ENCODE measurements at regions not wholly inside any gene's neighbourhood (a gene's known extent, or its start where the extent isn't known, plus 50 kb on each side); places are given as distances from the start of the nearest gene placed in this dataset.

DNA sequence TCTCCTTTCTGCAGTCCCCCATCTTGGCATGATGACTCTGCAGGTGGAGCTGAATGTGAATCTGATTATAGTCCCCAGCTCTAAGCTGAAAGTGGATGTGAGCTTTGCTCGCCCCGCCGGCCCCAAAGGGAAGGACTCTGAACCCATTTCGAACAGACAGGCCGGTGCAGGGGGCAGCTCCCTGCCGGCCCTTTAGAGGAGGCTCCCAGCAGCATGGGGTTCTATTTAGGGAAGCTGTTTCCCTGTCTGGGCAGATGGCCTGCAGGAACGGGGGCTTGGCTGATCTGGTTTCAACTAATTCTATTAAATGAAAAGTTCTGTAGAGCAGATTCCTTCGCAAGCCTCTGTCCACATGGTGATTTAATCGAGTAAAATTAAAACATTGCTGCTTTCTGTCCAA, 104.8 kb upstream of the MSX1 start:
- intact Hi-C loops (cut with micrococcal nuclease; ENCODE audit: unreplicated experiment), result no loop called here
- ChIA-PET RAD21 (ENCODE audit: unreplicated experiment) (no interaction called here), CTCF (interaction anchor here (1.4 kb wide), 1 partner anchor 86 kb away, joined by 3 read pairs; no protein-coding TSS in a partner anchor), POLR2A (no interaction called here), SMC1A (ENCODE audit: uncharacterized antibody, unreplicated experiment) (no interaction called here)
- WGBS (ENCODE audit: insufficient coverage, insufficient replicate concordance, low lambda C conversion rate, missing lambda C conversion rate), result 76% methylated on average over 9 of the region's 9 CpGs
- no peaks in the 10 kb centered on the region for H3K79me2 ChIP-seq (ENCODE audit: control insufficient read depth, insufficient read depth, low read length)
- no peaks in the 10 kb centered on the region for H4K20me1 ChIP-seq (ENCODE audit: control insufficient read depth, insufficient read depth)
- DNase-seq (ENCODE audit: low read depth, low spot score) (no peak), FAIRE-seq (no peak), ATAC-seq (no peak)
- no peaks in the 10 kb centered on the region for H3K36me3 ChIP-seq (ENCODE audit: control insufficient read depth in 2 of 2, insufficient read depth in 2 of 2, low read length in 1 of 2)
- H3K27ac ChIP-seq (ENCODE audit: control insufficient read depth, insufficient read depth), result no peak overlapping the region
- peaks cover 12% of the 10 kb centered on the region for H3K4me1 ChIP-seq (ENCODE audit: control insufficient read depth, insufficient read depth, low read length)
- in situ Hi-C loops (cut with MboI), result no loop called here
- no peak overlapping the region for H2AFZ ChIP-seq (ENCODE audit: control insufficient read depth, low read depth, low read length)
- H3K9ac ChIP-seq (ENCODE audit: control insufficient read depth, insufficient read depth, low read length), result no peak overlapping the region
- no TSS peak for BruUV-seq (replicated peaks)
- H3K9me3 ChIP-seq (replicated peaks; ENCODE audit: control insufficient read depth, insufficient read depth, low read length), result no peaks in the 10 kb centered on the region
- no peak for TF ChIP-seq ZNF24 (IDR thresholded peaks at IDR 0.05)
- TF ChIP-seq, protein P1, sequence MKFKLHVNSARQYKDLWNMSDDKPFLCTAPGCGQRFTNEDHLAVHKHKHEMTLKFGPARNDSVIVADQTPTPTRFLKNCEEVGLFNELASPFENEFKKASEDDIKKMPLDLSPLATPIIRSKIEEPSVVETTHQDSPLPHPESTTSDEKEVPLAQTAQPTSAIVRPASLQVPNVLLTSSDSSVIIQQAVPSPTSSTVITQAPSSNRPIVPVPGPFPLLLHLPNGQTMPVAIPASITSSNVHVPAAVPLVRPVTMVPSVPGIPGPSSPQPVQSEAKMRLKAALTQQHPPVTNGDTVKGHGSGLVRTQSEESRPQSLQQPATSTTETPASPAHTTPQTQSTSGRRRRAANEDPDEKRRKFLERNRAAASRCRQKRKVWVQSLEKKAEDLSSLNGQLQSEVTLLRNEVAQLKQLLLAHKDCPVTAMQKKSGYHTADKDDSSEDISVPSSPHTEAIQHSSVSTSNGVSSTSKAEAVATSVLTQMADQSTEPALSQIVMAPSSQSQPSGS (IDR thresholded peaks at IDR 0.05; ENCODE audit: low read length), result no peak
- TF ChIP-seq RELA (IDR thresholded peaks at IDR 0.05; ENCODE audit: borderline replicate concordance, partially characterized antibody), result no peak
- TF ChIP-seq NFIC (IDR thresholded peaks at IDR 0.05; ENCODE audit: low read depth, low read length), result no peak
- TF ChIP-seq NFYA (IDR thresholded peaks at IDR 0.05; ENCODE audit: borderline replicate concordance, low read depth, low read length), result no peak
- no peak for TF ChIP-seq E2F4 (IDR thresholded peaks at IDR 0.05; ENCODE audit: low read depth, low read length)
- no peak for TF ChIP-seq BCLAF1 (IDR thresholded peaks at IDR 0.05)
- no peak for TF ChIP-seq ZNF274 (IDR thresholded peaks at IDR 0.05; ENCODE audit: insufficient read depth, insufficient read length)
- no peak for TF ChIP-seq ZBED1 (IDR thresholded peaks at IDR 0.05; ENCODE audit: borderline replicate concordance)
- no peak for TF ChIP-seq CBX5 (IDR thresholded peaks at IDR 0.05; ENCODE audit: low read depth)
- no peak overlapping the region for H3K4me2 ChIP-seq (ENCODE audit: control insufficient read depth, insufficient read depth)
- no peak overlapping the region for H3K4me3 ChIP-seq
- no peaks in the 10 kb centered on the region for H3K27me3 ChIP-seq (replicated peaks in 1 of 2; ENCODE audit: control insufficient read depth in 2 of 2, insufficient read depth in 2 of 2, low read length in 1 of 2)

All from GM12878 (cell line).